Jurkat, Clone E6-1 (cell line): ENCODE measurements at regions not wholly inside any gene's neighbourhood (a gene's known extent, or its start where the extent isn't known, plus 50 kb on each side); places are given as distances from the start of the nearest gene placed in this dataset.

ENCODE experiments used
- DNase-seq: peaks from one replicate; pipeline ENCODE4 v3.0.0-alpha.2; 2011; ENCODE audit warnings: low read depth, low spot score
- H3K4me3 ChIP-seq: 2 replicates; pipeline ENCODE4 v1.5.1; 2011; ENCODE audit warnings: mild to moderate bottlenecking, low read length, control low read depth, moderate library complexity

- H3K4me3 ChIP-seq, result no peak overlapping the region
- DNase-seq, result no peak
Measured at GRCh38 chr18:14905350-14905749, 157.4 kb downstream of the ANKRD30B start.

GRCh38 chr18:14905979-14906378 is 158.0 kb downstream of the ANKRD30B start:
- no peak for DNase-seq
- no peak overlapping the region for H3K4me3 ChIP-seq

DNA sequence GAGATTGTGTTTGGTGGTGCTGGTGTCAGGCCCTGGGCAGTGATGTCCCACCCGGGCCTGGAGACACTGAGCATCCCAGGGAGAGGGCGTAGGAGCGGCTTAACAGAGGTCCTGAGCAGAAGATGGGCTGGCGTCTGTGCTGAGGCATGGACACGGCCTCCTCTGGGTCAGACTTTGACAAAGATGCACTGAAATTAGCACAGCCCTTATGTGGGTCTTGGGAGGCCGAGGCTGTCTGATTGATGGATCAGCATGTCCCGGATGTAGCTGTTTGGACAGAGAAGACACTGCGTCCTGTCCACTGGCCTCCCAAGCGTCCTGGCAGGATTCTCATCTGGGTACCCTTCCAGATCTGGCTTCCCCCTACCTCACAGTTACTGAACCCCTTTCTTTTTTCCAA is 159.4 kb downstream of the ANKRD30B start:
- DNase-seq, result no peak
- H3K4me3 ChIP-seq, result no peak overlapping the region

DNA sequence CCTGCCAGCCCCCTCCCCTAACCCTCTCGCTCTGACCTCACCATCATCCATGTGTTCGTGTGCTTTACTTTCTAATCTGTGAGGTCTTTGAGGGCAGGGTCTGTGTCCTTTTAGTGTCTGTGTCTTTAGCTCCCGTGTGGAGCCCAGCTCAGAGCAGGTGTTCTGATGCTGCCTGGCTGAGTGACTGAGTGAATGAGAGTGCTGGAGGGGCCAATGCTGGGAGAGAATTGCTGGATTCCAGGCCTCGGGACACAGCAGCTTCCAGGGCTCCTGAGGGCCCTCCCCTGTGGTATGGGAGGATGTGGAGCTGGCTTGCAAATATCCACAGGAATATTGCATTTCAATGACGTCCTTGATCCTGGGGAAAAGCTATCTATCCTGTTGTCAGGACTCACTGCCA is 160.6 kb downstream of the ANKRD30B start:
- no peak for DNase-seq
- no peak overlapping the region for H3K4me3 ChIP-seq

DNA sequence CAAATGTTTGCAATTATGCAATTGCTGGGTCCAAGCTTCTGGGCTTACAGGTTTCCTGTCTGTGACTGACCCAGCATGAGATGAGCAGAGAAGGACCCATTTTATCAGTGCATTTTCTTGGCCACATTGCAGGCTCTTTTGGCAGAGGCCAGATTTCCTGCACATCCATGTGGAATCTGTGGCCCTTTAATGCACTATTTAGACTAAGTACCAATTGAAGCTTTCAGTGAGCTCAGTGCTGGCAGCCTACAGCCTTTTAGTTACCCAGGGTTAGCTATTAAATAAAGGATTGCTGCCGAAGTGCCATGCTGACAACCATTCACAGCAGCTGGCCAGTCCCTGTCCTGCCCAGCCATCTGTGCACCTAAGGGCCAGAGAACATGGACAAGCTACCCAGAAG is 165.0 kb downstream of the ANKRD30B start:
- no peak for DNase-seq
- no peak overlapping the region for H3K4me3 ChIP-seq

GRCh38 chr18:14914121-14914520 is 166.1 kb downstream of the ANKRD30B start:
- DNase-seq, result no peak
- no peak overlapping the region for H3K4me3 ChIP-seq

GRCh38 chr18:14914771-14915170 is 166.8 kb downstream of the ANKRD30B start:
- H3K4me3 ChIP-seq, result no peak overlapping the region
- no peak for DNase-seq

GRCh38 chr18:14916181-14916580 is 168.2 kb downstream of the ANKRD30B start:
- H3K4me3 ChIP-seq, result no peak overlapping the region
- no peak for DNase-seq

- no peak overlapping the region for H3K4me3 ChIP-seq
- DNase-seq, result no peak
Measured at GRCh38 chr18:14916851-14917250, 168.9 kb downstream of the ANKRD30B start.

DNA sequence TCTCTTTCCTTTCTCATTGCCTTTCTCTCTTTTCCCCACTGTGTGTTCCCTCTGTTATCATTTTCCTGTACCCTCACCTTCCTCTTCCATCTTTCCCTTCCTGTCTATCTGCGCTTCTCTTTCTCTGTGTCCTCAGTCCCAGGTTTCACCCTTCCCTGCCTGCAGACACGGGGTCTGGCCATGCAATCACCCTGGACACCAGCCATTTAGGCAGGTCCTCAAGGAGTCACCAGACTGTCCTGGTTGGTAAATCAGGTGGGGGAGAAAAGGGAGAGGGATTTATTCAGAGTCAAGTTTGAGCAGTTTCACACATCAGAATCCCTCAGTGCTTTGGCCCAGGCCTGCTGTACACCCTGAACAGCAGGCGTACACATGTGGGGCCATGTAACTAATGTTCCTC is 169.3 kb downstream of the ANKRD30B start:
- H3K4me3 ChIP-seq, result no peak overlapping the region
- DNase-seq, result no peak

DNA sequence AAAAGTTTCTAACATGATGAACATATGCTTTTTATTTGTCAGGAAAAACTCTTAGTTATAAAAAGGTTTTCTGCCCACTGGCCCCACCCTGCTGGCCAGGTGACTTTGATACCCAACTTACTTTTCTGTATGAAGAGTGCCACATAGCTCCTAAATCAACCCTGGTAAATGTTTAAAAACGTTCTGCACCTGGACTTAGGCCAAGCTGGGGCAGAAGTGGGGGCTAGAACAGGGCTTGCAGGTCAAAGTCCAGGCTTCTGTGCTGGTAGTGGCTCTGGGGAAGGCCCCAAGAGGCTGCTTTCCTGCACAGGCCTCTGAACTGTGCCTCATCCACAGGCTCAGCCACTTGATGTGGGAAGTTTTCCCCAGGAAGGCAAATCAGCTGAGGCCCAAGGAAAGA is 171.7 kb downstream of the ANKRD30B start:
- DNase-seq, result no peak
- no peak overlapping the region for H3K4me3 ChIP-seq

DNA sequence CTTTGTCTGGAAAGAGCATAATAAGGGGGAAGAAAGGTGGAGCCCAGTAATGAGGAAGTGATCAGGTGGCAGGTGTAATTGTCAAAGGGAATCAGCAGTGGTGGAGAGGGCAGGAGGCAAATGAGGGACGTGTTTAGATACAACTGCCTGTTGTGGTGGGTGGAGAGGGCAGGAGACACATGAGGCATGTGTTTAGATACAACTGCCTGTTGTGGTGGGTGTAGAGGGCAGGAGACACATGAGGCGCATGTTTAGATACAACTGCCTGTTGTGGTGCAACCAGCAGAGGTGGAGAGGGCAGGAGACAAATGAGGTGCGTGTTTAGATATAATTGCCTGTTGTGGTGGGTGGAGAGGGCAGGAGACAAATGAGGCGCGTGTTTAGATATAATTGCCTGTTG is 173.1 kb downstream of the ANKRD30B start:
- H3K4me3 ChIP-seq, result no peak overlapping the region
- no peak for DNase-seq

DNA sequence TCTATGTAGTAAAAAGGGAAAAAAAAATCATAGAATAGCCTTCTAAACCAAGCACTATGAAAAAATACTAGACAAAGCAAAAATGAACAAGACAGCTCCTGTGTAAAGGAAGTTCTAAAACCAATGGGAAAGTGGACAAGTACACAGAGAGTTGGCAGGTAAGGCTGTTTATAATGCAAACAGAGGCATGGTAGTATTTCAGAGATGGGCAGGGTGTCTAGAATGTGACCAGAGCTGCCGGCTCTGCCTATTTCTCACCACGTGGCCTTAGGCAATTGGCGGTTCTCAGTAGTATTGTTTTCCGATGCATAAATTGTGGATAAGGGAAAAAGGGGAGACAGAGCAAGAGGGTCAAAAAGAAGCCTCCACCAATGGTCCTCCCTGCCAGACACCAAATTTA is 173.6 kb downstream of the ANKRD30B start:
- H3K4me3 ChIP-seq, result no peak overlapping the region
- no peak for DNase-seq

DNA sequence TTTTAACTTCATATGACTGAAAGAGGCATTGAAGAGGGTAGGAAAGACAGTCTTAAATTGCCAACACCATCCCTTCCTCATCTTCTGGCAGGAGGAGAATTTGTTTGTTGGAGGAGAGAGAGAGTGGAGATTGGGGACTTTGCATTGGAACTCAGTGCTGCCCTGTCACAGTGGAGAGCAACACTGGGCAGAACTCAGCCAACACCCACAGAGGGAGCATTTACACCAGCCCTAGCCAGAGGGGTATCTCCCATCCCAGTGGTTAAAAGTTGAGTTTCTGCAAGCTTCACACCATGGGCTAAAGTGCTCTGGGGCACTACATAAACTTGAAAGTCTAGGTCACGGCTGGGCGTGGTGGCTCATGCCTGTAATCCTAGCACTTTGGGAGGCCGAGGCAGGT is 174.1 kb downstream of the ANKRD30B start:
- DNase-seq, result no peak
- no peak overlapping the region for H3K4me3 ChIP-seq

GRCh38 chr18:14922965-14923565 is 175.1 kb downstream of the ANKRD30B start:
- H3K4me3 ChIP-seq, result no peak overlapping the region
- no peak for DNase-seq

- DNase-seq, result no peak
- no peak overlapping the region for H3K4me3 ChIP-seq
Measured at GRCh38 chr18:14924226-14924625, 176.3 kb downstream of the ANKRD30B start.

GRCh38 chr18:14925281-14925709 is 177.3 kb downstream of the ANKRD30B start:
- no peak for DNase-seq
- no peak overlapping the region for H3K4me3 ChIP-seq

GRCh38 chr18:14927701-14928100 is 179.7 kb downstream of the ANKRD30B start:
- no peak for DNase-seq
- no peak overlapping the region for H3K4me3 ChIP-seq

DNA sequence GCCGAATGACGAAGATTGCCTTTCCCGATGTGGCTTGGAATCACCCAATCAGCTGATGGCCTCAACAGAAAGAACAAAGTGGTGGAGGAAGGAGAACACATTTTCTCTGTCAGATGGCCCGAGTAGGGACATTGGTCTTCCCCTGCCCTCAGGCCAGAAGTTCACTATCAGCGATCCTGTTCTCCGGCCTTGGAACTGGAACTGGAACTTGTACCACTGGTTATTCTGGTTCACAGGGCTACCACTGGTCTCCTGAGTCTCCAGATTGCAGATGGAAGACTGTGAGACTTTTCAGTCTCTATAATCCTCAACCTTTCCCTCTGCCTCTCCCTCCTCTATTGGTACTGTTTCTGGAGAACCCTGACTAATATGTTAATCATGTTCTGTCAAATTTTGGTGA is 180.4 kb downstream of the ANKRD30B start:
- DNase-seq, result no peak
- no peak overlapping the region for H3K4me3 ChIP-seq

- no peak overlapping the region for H3K4me3 ChIP-seq
- DNase-seq, result no peak
Measured at GRCh38 chr18:14930076-14930475, 182.1 kb downstream of the ANKRD30B start.

- no peak for DNase-seq
- no peak overlapping the region for H3K4me3 ChIP-seq
Measured at GRCh38 chr18:14930576-14930975, 182.6 kb downstream of the ANKRD30B start.
